Thyroid gland (tissue), 4 donors: ENCODE measurements at regions not wholly inside any gene's neighbourhood (a gene's known extent, or its start where the extent isn't known, plus 50 kb on each side); places are given as distances from the start of the nearest gene placed in this dataset. TPM values are rescaled to one million over a fixed set of nuclear protein-coding genes. Genes with fewer than 3 reads are reported as not detected.

ENCODE experiments used
- DNase-seq, 2 donors: peaks; one replicate each; pipeline ENCODE4 v3.0.0-alpha.2; 2019
- H3K27ac ChIP-seq, 3 donors: fragments of 200-600 bp; sonication (generic); 1 replicate in 2 of 3; 2 replicates in 1 of 3; pipeline ENCODE4 v1.5.1; 2016 to 2019; ENCODE audit warnings: mild to moderate bottlenecking in 1 of 3, moderate library complexity in 1 of 3
- H3K27me3 ChIP-seq: fragments of 200-600 bp; sonication (generic); one replicate; pipeline ENCODE4 v1.5.1; 2019
- H3K36me3 ChIP-seq, 2 donors: fragments of 200-600 bp; sonication (generic); one replicate each; pipeline ENCODE4 v1.5.1; 2016 to 2019
- H3K4me1 ChIP-seq, 2 donors: fragments of 200-600 bp; sonication (generic); one replicate each; pipeline ENCODE4 v1.5.1; 2017 to 2019
- H3K4me3 ChIP-seq, 3 donors: fragments of 200-600 bp; sonication (generic); replicated peaks in 1 of 3; 1 replicate in 2 of 3; 2 replicates in 1 of 3; pipeline ENCODE4 v1.5.1; 2016; ENCODE audit warnings: mild to moderate bottlenecking in 1 of 3
- H3K9me3 ChIP-seq: fragments of 200-600 bp; sonication (generic); one replicate; pipeline ENCODE4 v1.5.1; 2017
- CTCF ChIP-seq, 6 experiments: fragments of 200-600 bp in 3 of 6; fragments of 450-650 bp in 3 of 6; sonication (generic) in 3 of 6; IDR thresholded peaks; one replicate each; pipeline ENCODE4 v1.5.1; 2016 to 2019; ENCODE audit warnings: antibody characterized with exemption in 6 of 6, mild to moderate bottlenecking in 2 of 6, inconsistent platforms in 1 of 6, moderate library complexity in 1 of 6
- POLR2A ChIP-seq, 2 donors: fragments of 450-650 bp; IDR thresholded peaks; one replicate each; pipeline ENCODE4 v1.6.1; 2017; ENCODE audit warnings: antibody characterized with exemption in 2 of 2, mild to moderate bottlenecking in 2 of 2, moderate library complexity in 1 of 2
- WGBS, 2 donors: methylation state at CpG; one replicate each; pipeline ENCODE4 v1.1.5; 2017; 5-methylcytosine and 5-hydroxymethylcytosine counted together
- intact Hi-C: fragments of 100-400 bp; cut with DNase I; formaldehyde crosslinking; loops from one replicate; pipeline ENCODE4 v1.15.1; 2023
- microRNA-seq: library from miRNA; unstranded; fragments of <30 nt; microRNA quantifications from one replicate; pipeline ENCODE4, GENCODE V29; 2016
- small RNA-seq: library from RNA; depleted of rRNA; stranded (forward); fragments of <200 nt; gene quantifications from one replicate; pipeline ENCODE3, GENCODE V24; 2016

GRCh38 chr6:139423971-139424667 lies 49.7 kb upstream of the CITED2 start:
- 91 to 94% methylated on average over 12 of the region's 12 CpGs for WGBS, 2 donors
- Histone ChIP-seq H3K36me3 (no peaks in the 10 kb centered on the region), H3K27ac (no peak overlapping the region), H3K4me1 (no peaks in the 10 kb centered on the region), H3K27me3 (no peaks in the 10 kb centered on the region), H3K4me3 (no peak overlapping the region), H3K9me3 (no peaks in the 10 kb centered on the region)
- DNase-seq: no peak
- TF ChIP-seq POLR2A (IDR thresholded peaks at IDR 0.05): no peak
- TF ChIP-seq CTCF (IDR thresholded peaks at IDR 0.05): no peak
- intact Hi-C loops: no loop called here

Small RNA genes lying in the stretch of these regions (microRNA-seq; reads per million reads assigned to microRNA genes)
- gene MIR3668: not detected
- gene MIR4465: not detected

Small RNA genes lying in the stretch of these regions (small RNA-seq; reads per million reads assigned to genes)
- gene AL357080.1: not detected
- not detected for gene MIR3668
- gene MIR4465: not detected
- not detected for gene RN7SKP106
- gene RNA5SP220: not detected
